ENCODE measurements at regions not wholly inside any gene's neighbourhood (a gene's known extent, or its start where the extent isn't known, plus 50 kb on each side); places are given as distances from the start of the nearest gene placed in this dataset.

GRCh38 chr1:212495766-212496494, 63.2 kb downstream of the NENF start:
- no peaks in the 10 kb centered on the region for H3K4me1 Mint-ChIP-seq
- peaks cover 29% of the 10 kb centered on the region for H3K27me3 Mint-ChIP-seq
- DNase-seq = no peak
- H3K9me3 Mint-ChIP-seq = no peaks in the 10 kb centered on the region
- ATAC-seq = no peak
- H3K4me3 Mint-ChIP-seq = no peak overlapping the region
- no peak overlapping the region for H3K27ac Mint-ChIP-seq

GRCh38 chr1:212496682-212497081, 64.0 kb downstream of the NENF start:
- ATAC-seq (no peak), DNase-seq (no peak)
- Mint-ChIP-seq H3K27ac (no peak overlapping the region), H3K27me3 (peaks cover 23% of the 10 kb centered on the region), H3K4me3 (no peak overlapping the region), H3K9me3 (no peaks in the 10 kb centered on the region), H3K4me1 (no peaks in the 10 kb centered on the region)

GRCh38 chr1:212497553-212497952, 64.8 kb downstream of the NENF start:
- H3K27me3 Mint-ChIP-seq = peaks cover 19% of the 10 kb centered on the region
- ATAC-seq = no peak
- H3K4me1 Mint-ChIP-seq = no peaks in the 10 kb centered on the region
- DNase-seq = no peak
- no peak overlapping the region for H3K4me3 Mint-ChIP-seq
- H3K27ac Mint-ChIP-seq = no peak overlapping the region
- no peaks in the 10 kb centered on the region for H3K9me3 Mint-ChIP-seq

- no peak for ATAC-seq
- DNase-seq = no peak
- no peak overlapping the region for H3K4me3 Mint-ChIP-seq
- no peaks in the 10 kb centered on the region for H3K9me3 Mint-ChIP-seq
- peak overlapping the region in 1 of 2 donors; percentile 59 for H3K27ac Mint-ChIP-seq
- peaks cover 19% of the 10 kb centered on the region for H3K27me3 Mint-ChIP-seq
- no peaks in the 10 kb centered on the region for H3K4me1 Mint-ChIP-seq
Observed at GRCh38 chr1:212498283-212499040, 65.7 kb downstream of the NENF start.

- Mint-ChIP-seq H3K27me3 (peaks cover 23% of the 10 kb centered on the region), H3K4me1 (no peaks in the 10 kb centered on the region), H3K27ac (no peak overlapping the region), H3K4me3 (no peak overlapping the region), H3K9me3 (no peaks in the 10 kb centered on the region)
- no peak for DNase-seq
- ATAC-seq = no peak
Observed at GRCh38 chr1:212500351-212500750, 67.6 kb downstream of the NENF start.

GRCh38 chr1:212500983-212501382, 68.3 kb downstream of the NENF start:
- Mint-ChIP-seq H3K27me3 (peaks cover 28% of the 10 kb centered on the region), H3K27ac (peak overlapping the region; percentile 47 to 66), H3K4me1 (no peaks in the 10 kb centered on the region), H3K9me3 (no peaks in the 10 kb centered on the region), H3K4me3 (no peak overlapping the region)
- ATAC-seq (no peak), DNase-seq (no peak)

GRCh38 chr1:212503714-212504113, 71.0 kb downstream of the NENF start:
- Mint-ChIP-seq H3K9me3 (no peaks in the 10 kb centered on the region), H3K4me1 (no peaks in the 10 kb centered on the region), H3K27me3 (peaks cover 24% of the 10 kb centered on the region), H3K27ac (no peak overlapping the region), H3K4me3 (no peak overlapping the region)
- ATAC-seq = peak; percentile 42
- no peak for DNase-seq

- Mint-ChIP-seq H3K27me3 (peaks cover 22% of the 10 kb centered on the region), H3K4me3 (no peak overlapping the region), H3K4me1 (no peaks in the 10 kb centered on the region), H3K27ac (no peak overlapping the region), H3K9me3 (no peaks in the 10 kb centered on the region)
- ATAC-seq (peak; percentile 62), DNase-seq (no peak)
Observed at GRCh38 chr1:212504171-212504803, 71.6 kb downstream of the NENF start.

- ATAC-seq = no peak
- no peak overlapping the region for H3K27ac Mint-ChIP-seq
- H3K4me1 Mint-ChIP-seq = no peaks in the 10 kb centered on the region
- no peaks in the 10 kb centered on the region for H3K9me3 Mint-ChIP-seq
- H3K4me3 Mint-ChIP-seq = no peak overlapping the region
- DNase-seq = no peak
- H3K27me3 Mint-ChIP-seq = peaks cover 24% of the 10 kb centered on the region
Observed at GRCh38 chr1:212506666-212507065, 73.9 kb downstream of the NENF start.

- DNase-seq (no peak), ATAC-seq (no peak)
- Mint-ChIP-seq H3K4me1 (no peaks in the 10 kb centered on the region), H3K27ac (no peak overlapping the region), H3K9me3 (no peaks in the 10 kb centered on the region), H3K27me3 (peaks cover 31% of the 10 kb centered on the region), H3K4me3 (no peak overlapping the region)
Observed at GRCh38 chr1:212507369-212507768, 74.6 kb downstream of the NENF start.

- H3K27ac Mint-ChIP-seq = no peak overlapping the region
- H3K27me3 Mint-ChIP-seq = peaks cover 70% of the 10 kb centered on the region
- H3K4me3 Mint-ChIP-seq = no peak overlapping the region
- no peaks in the 10 kb centered on the region for H3K9me3 Mint-ChIP-seq
- ATAC-seq (no peak), DNase-seq (no peak)
- H3K4me1 Mint-ChIP-seq = peaks cover 22% of the 10 kb centered on the region
Observed at GRCh38 chr1:212512816-212513559, 80.3 kb downstream of the NENF start.

- no peak for ATAC-seq
- Mint-ChIP-seq H3K27ac (peak overlapping the region in 1 of 2 donors; percentile 44), H3K9me3 (no peaks in the 10 kb centered on the region), H3K27me3 (peaks cover 70% of the 10 kb centered on the region), H3K4me3 (no peak overlapping the region), H3K4me1 (peaks cover 22% of the 10 kb centered on the region)
- no peak for DNase-seq
Observed at GRCh38 chr1:212513586-212513985, 80.9 kb downstream of the NENF start.

GRCh38 chr1:212514056-212514614, 81.4 kb downstream of the NENF start:
- peaks cover 70% of the 10 kb centered on the region for H3K27me3 Mint-ChIP-seq
- peak overlapping the region in 1 of 2 donors; percentile 54 for H3K4me3 Mint-ChIP-seq
- no peak for DNase-seq
- no peaks in the 10 kb centered on the region for H3K9me3 Mint-ChIP-seq
- H3K27ac Mint-ChIP-seq = peak overlapping the region in 1 of 2 donors; percentile 50
- H3K4me1 Mint-ChIP-seq = peaks cover 22% of the 10 kb centered on the region
- peak; percentile 39 for ATAC-seq

GRCh38 chr1:212514782-212515181, 82.1 kb downstream of the NENF start:
- H3K27ac Mint-ChIP-seq = no peak overlapping the region
- peak overlapping the region in 1 of 2 donors; percentile 72 for H3K4me3 Mint-ChIP-seq
- peaks cover 70% of the 10 kb centered on the region for H3K27me3 Mint-ChIP-seq
- H3K9me3 Mint-ChIP-seq = no peaks in the 10 kb centered on the region
- no peak for DNase-seq
- H3K4me1 Mint-ChIP-seq = peaks cover 22% of the 10 kb centered on the region
- peak; percentile 58 for ATAC-seq

- peaks cover 73% of the 10 kb centered on the region for H3K27me3 Mint-ChIP-seq
- ATAC-seq = peak; percentile 35
- H3K4me3 Mint-ChIP-seq = peak overlapping the region in 1 of 2 donors; percentile 23
- peaks cover 22% of the 10 kb centered on the region for H3K4me1 Mint-ChIP-seq
- H3K9me3 Mint-ChIP-seq = no peaks in the 10 kb centered on the region
- DNase-seq = no peak
- no peak overlapping the region for H3K27ac Mint-ChIP-seq
Observed at GRCh38 chr1:212515329-212515760, 82.6 kb downstream of the NENF start.
